DND-41 (cell line): ENCODE measurements at regions not wholly inside any gene's neighbourhood (a gene's known extent, or its start where the extent isn't known, plus 50 kb on each side); places are given as distances from the start of the nearest gene placed in this dataset.

ENCODE experiments used
- EZH2 ChIP-seq: IDR thresholded peaks from 3 replicates; pipeline ENCODE4 v1.6.1; 2012; ENCODE audit warnings: borderline replicate concordance, low read depth, mild to moderate bottlenecking, moderate library complexity, low read length, inconsistent platforms; ENCODE audit not compliant: severe bottlenecking
- TF ChIP-seq, protein P1 (sequence below): IDR thresholded peaks from 2 replicates; pipeline ENCODE4 v1.5.1; 2012; ENCODE audit warnings: borderline replicate concordance, low read length, moderate library complexity, mild to moderate bottlenecking; ENCODE audit not compliant: poor library complexity, severe bottlenecking; ENCODE audit errors: extremely low read depth

DNA sequence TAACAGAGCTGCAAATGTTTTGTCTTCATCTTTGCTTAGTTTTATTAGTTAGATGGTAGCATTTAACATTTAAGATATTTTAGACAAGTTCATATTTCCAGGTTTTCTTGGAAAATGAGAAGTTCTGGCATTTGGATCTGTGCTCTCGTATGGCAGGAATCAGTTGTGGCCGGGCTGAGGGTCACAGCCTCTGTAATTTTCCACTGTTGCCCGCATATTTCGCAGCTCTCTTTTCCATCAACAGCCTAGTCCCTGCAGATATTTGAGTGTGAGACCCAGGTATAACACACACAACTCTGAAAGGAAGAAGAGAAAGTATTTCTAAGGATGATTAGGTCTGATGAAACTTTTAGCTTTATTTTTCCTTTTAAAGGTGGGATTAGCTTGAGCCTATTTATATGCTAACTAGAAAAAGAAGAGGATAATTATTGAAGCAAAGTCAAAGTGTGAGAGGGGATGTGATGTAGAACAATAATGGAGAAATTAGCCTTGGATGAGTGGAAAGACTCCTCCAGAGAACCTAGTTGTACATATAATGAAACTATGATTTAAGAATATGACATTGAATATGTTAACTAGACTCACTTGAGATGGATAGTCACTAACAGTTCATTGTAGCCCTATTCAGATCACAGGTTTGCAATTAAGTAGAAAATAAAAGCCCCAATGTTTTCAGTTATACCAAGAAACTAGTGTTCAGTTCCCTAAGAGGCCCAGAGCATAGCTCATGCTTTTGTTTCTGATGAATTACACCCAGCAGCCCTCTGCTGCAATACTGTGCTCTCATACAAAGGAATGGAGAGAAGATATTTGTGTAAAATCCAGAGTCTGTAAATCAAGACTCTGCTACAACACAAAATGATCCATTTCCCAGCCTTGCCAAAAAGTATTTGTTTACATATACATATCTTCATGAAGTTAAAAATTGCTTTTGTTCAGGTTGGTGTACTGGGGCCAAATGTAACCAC is 158.4 kb downstream of the C12orf50 start:
- TF ChIP-seq EZH2 = no peak
- TF ChIP-seq, protein P1, sequence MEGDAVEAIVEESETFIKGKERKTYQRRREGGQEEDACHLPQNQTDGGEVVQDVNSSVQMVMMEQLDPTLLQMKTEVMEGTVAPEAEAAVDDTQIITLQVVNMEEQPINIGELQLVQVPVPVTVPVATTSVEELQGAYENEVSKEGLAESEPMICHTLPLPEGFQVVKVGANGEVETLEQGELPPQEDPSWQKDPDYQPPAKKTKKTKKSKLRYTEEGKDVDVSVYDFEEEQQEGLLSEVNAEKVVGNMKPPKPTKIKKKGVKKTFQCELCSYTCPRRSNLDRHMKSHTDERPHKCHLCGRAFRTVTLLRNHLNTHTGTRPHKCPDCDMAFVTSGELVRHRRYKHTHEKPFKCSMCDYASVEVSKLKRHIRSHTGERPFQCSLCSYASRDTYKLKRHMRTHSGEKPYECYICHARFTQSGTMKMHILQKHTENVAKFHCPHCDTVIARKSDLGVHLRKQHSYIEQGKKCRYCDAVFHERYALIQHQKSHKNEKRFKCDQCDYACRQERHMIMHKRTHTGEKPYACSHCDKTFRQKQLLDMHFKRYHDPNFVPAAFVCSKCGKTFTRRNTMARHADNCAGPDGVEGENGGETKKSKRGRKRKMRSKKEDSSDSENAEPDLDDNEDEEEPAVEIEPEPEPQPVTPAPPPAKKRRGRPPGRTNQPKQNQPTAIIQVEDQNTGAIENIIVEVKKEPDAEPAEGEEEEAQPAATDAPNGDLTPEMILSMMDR = no peak
